CD8-positive, alpha-beta memory T cell (primary cell): ENCODE measurements at regions not wholly inside any gene's neighbourhood (a gene's known extent, or its start where the extent isn't known, plus 50 kb on each side); places are given as distances from the start of the nearest gene placed in this dataset.
A peak's percentile ranks its signal among the peaks of the same experiment; 100 is the strongest.

Experiments used
- CTCF ChIA-PET: fragments of 350-600 bp; sonication (Branson Sonifier 250); formaldehyde crosslinking; loops from one replicate; lab custom pipeline; 2021; ENCODE audit warnings: antibody characterized with exemption; lab: Charles Lee
- POLR2A ChIA-PET: fragments of 350-600 bp; sonication (Branson Sonifier 250); formaldehyde crosslinking; loops from one replicate; lab custom pipeline; 2021; ENCODE audit warnings: antibody characterized with exemption; lab: Charles Lee
- DNase-seq, 5 donors: peaks; one replicate each; pipeline versions ENCODE4 v3.0.0 to v3.0.0-alpha.2; 2020 to 2022; ENCODE audit warnings: mixed read lengths in 1 of 5
- H3K27ac ChIP-seq: one replicate; pipeline ENCODE4 v1.7.0; 2013; ENCODE audit warnings: low read depth, mild to moderate bottlenecking, low read length, moderate library complexity
- H3K27me3 ChIP-seq: 2 replicates; pipeline ENCODE4 v1.7.0; 2013; ENCODE audit warnings: low read length, mild to moderate bottlenecking; ENCODE audit not compliant: insufficient read depth, poor library complexity, severe bottlenecking
- H3K36me3 ChIP-seq: 2 replicates; pipeline ENCODE4 v1.7.0; 2013; ENCODE audit warnings: mild to moderate bottlenecking, low read length, moderate library complexity; ENCODE audit not compliant: insufficient read depth
- H3K4me1 ChIP-seq: 2 replicates; pipeline ENCODE4 v1.7.0; 2013; ENCODE audit warnings: mild to moderate bottlenecking, low read length, moderate library complexity; ENCODE audit not compliant: insufficient read depth
- H3K4me3 ChIP-seq: 2 replicates; pipeline ENCODE4 v1.7.0; 2013; ENCODE audit warnings: mild to moderate bottlenecking, low read length
- H3K9me3 ChIP-seq: 2 replicates; pipeline ENCODE4 v1.7.0; 2013; ENCODE audit warnings: mild to moderate bottlenecking, low read length
- H3K27ac Mint-ChIP-seq, 8 donors: one replicate each; pipeline ENCODE4 v1.8.0; 2020 to 2021; ENCODE audit warnings: mixed read lengths in 8 of 8, mild to moderate bottlenecking in 6 of 8, inconsistent platforms in 3 of 8, moderate library complexity in 3 of 8
- H3K27me3 Mint-ChIP-seq, 2 donors: one replicate each; pipeline ENCODE4 v1.8.0; 2020 to 2021; ENCODE audit warnings: mixed read lengths in 2 of 2, mild to moderate bottlenecking in 1 of 2, moderate library complexity in 1 of 2
- H3K36me3 Mint-ChIP-seq, 3 donors: one replicate each; pipeline ENCODE4 v1.8.0; 2020 to 2021; ENCODE audit warnings: mixed read lengths in 3 of 3, inconsistent platforms in 1 of 3, mild to moderate bottlenecking in 1 of 3
- H3K4me1 Mint-ChIP-seq, 3 donors: one replicate each; pipeline ENCODE4 v1.8.0; 2020 to 2021; ENCODE audit warnings: mixed read lengths in 3 of 3, inconsistent platforms in 1 of 3, mild to moderate bottlenecking in 1 of 3
- H3K4me3 Mint-ChIP-seq, 7 donors: one replicate each; pipeline ENCODE4 v1.8.0; 2020 to 2021; ENCODE audit warnings: mixed read lengths in 7 of 7, mild to moderate bottlenecking in 6 of 7, moderate library complexity in 4 of 7, inconsistent platforms in 2 of 7
- H3K9me3 Mint-ChIP-seq, 5 donors: one replicate each; pipeline ENCODE4 v1.8.0; 2020 to 2022; ENCODE audit warnings: mixed read lengths in 5 of 5, mild to moderate bottlenecking in 3 of 5, moderate library complexity in 2 of 5, inconsistent platforms in 1 of 5

- H3K4me3 Mint-ChIP-seq, result no peak overlapping the region
- H3K27me3 Mint-ChIP-seq, result no peaks in the 10 kb centered on the region
- peaks cover 85 to 96% (median 92%) of the 10 kb centered on the region in 3 donors for H3K4me1 Mint-ChIP-seq
- peaks cover 0 to 57% (median 10%) of the 10 kb centered on the region in 3 donors for H3K36me3 Mint-ChIP-seq
- no peaks in the 10 kb centered on the region for H3K9me3 ChIP-seq
- H3K9me3 Mint-ChIP-seq, result no peaks in the 10 kb centered on the region
- no peak overlapping the region for H3K27ac ChIP-seq
- H3K4me1 ChIP-seq, result peaks cover 48% of the 10 kb centered on the region
- no peak for DNase-seq
- H3K27ac Mint-ChIP-seq, result peak overlapping the region in 4 of 8 donors; percentile 60 to 90 (median 82)
- ChIA-PET POLR2A (no interaction called here), CTCF (no interaction called here)
- H3K4me3 ChIP-seq, result no peak overlapping the region
- peaks cover 10% of the 10 kb centered on the region for H3K36me3 ChIP-seq
- H3K27me3 ChIP-seq, result no peaks in the 10 kb centered on the region
Measured at GRCh38 chr13:73941752-73942151, 192.5 kb downstream of the KLF12 start.

DNA sequence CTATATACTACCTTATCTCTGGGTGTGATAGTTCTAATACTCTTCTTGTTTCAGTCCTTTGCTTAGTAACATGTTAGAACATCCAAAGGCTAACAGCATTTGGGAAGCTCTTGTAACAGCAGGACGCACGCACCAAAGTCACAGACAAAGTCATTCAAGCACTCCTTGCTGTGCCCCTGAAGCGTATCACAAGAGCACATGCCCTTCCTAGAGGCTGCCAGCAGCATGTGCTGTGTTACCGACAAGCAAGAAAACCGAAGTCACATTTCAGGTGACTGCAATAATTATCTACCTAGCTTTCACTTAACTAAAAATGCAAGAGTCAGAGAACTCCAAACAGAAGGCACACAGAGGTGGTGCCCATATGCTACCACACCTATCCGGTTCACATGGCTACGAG, 194.1 kb downstream of the KLF12 start:
- Mint-ChIP-seq H3K27ac (peak overlapping the region in 7 of 8 donors; percentile 6 to 79 (median 52)), H3K36me3 (peaks cover 3 to 69% (median 15%) of the 10 kb centered on the region in 3 donors), H3K9me3 (no peaks in the 10 kb centered on the region), H3K4me1 (peaks cover 78 to 96% (median 92%) of the 10 kb centered on the region in 3 donors), H3K4me3 (no peak overlapping the region), H3K27me3 (no peaks in the 10 kb centered on the region)
- Histone ChIP-seq H3K27me3 (no peaks in the 10 kb centered on the region), H3K27ac (no peak overlapping the region), H3K4me3 (no peak overlapping the region), H3K4me1 (peaks cover 36% of the 10 kb centered on the region), H3K9me3 (no peaks in the 10 kb centered on the region), H3K36me3 (peaks cover 10% of the 10 kb centered on the region)
- CTCF ChIA-PET, result interaction anchor here (1.1 to 1.3 kb wide), 2 partner anchors 104 to 115 kb away, joined by 3 read pairs; no protein-coding TSS in a partner anchor
- POLR2A ChIA-PET, result no interaction called here
- no peak for DNase-seq

DNA sequence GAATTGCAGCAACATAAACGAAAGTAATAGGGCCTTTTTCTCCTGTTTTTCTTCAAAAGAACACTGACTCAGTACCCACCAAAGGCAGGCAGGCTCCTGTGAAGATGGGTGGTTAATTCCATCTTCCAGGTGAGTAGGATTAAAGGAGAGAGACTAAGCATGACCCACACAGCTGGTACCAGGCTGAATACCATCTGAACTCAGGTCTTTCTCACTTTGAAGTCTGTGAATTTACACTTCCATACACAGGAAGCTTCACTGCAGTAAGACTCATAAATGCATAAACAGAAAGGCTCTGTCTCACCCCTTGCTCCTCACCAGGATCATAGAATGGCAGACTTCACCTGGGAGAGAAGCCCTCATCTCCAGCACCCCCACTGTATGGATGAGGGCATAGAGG, 194.6 kb downstream of the KLF12 start:
- peaks cover 76 to 94% (median 93%) of the 10 kb centered on the region in 3 donors for H3K4me1 Mint-ChIP-seq
- Histone ChIP-seq H3K27ac (no peak overlapping the region), H3K9me3 (no peaks in the 10 kb centered on the region), H3K4me3 (no peak overlapping the region), H3K4me1 (peaks cover 36% of the 10 kb centered on the region), H3K36me3 (peaks cover 10% of the 10 kb centered on the region), H3K27me3 (no peaks in the 10 kb centered on the region)
- POLR2A ChIA-PET, result no interaction called here
- CTCF ChIA-PET, result interaction anchor here (1.0 to 1.3 kb wide), 3 partner anchors 13 to 116 kb away, joined by 3 read pairs; no protein-coding TSS in a partner anchor
- peaks cover 3 to 69% (median 15%) of the 10 kb centered on the region in 3 donors for H3K36me3 Mint-ChIP-seq
- peak overlapping the region in 4 of 7 donors; percentile 3 to 52 (median 13) for H3K4me3 Mint-ChIP-seq
- peak overlapping the region; percentile 12 to 91 (median 60) for H3K27ac Mint-ChIP-seq
- H3K27me3 Mint-ChIP-seq, result no peaks in the 10 kb centered on the region
- no peaks in the 10 kb centered on the region for H3K9me3 Mint-ChIP-seq
- DNase-seq, result no peak

DNA sequence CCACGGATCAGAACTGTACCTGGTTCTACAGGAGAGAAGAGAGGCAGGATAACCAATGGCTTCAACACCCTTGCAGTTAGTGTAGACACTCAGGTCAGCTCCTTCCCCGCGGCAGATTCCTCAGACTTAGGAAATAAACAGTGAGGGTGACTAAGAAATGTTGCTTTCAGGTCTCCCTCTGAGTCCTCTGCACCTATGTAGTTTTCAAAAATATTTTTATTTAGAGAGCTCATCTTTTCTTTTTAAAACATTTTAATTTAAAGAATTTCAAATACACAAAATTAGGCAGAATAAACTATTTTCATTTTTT, 195.2 kb downstream of the KLF12 start:
- H3K36me3 ChIP-seq, result peaks cover 10% of the 10 kb centered on the region
- H3K4me1 Mint-ChIP-seq, result peaks cover 76 to 94% (median 93%) of the 10 kb centered on the region in 3 donors

DNA sequence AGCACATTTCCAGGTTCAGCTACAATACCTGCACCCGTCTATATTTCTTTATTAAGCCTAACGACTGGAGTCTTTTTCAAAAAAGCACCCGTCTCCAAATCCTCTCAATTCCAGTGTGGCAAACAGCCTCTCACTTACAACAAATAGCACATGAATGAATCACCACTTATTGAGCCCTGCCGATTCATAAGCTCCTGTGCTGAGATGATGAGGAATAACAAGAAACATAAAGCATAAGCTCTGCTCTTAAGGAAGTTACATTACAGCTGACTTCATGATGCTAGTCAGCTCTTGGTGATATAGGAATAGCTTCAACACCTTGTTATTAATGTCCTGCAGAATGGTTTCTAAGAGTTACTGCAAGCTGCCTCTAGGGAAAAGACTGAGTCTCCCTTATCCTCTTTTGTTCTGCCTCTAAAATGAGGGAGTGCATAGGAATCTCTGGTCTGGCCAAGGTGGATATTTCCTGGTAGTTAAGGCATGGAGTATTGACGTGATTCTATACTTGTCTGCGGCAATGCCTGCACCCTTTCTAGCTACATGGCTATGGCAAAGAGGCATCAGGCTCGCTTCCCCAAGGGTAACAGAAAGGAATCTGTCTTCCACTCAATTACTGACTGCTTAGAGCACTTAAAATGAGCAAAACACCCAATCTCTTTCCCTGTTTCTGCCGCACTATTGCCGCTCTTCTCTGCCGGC, 195.7 kb downstream of the KLF12 start:
- peaks cover 76 to 94% (median 93%) of the 10 kb centered on the region in 3 donors for H3K4me1 Mint-ChIP-seq
- H3K27me3 Mint-ChIP-seq, result no peaks in the 10 kb centered on the region
- H3K4me3 Mint-ChIP-seq, result peak overlapping the region in 1 of 7 donors; percentile 23
- POLR2A ChIA-PET, result interaction anchor here (0.6 kb wide), 1 partner anchor 31 kb away, joined by 4 read pairs; no protein-coding TSS in a partner anchor
- no peak overlapping the region for H3K27ac ChIP-seq
- H3K9me3 ChIP-seq, result no peaks in the 10 kb centered on the region
- H3K36me3 Mint-ChIP-seq, result peaks cover 3 to 74% (median 15%) of the 10 kb centered on the region in 3 donors
- no peak overlapping the region for H3K4me3 ChIP-seq
- H3K36me3 ChIP-seq, result peaks cover 10% of the 10 kb centered on the region
- H3K27ac Mint-ChIP-seq, result peak overlapping the region in 1 of 8 donors; percentile 53
- H3K4me1 ChIP-seq, result peaks cover 33% of the 10 kb centered on the region
- no peaks in the 10 kb centered on the region for H3K9me3 Mint-ChIP-seq
- CTCF ChIA-PET, result interaction anchor here (0.6 to 1.1 kb wide), 3 partner anchors 9 to 348 kb away, joined by 3 to 4 read pairs (median 3); no protein-coding TSS in a partner anchor
- DNase-seq, result no peak
- no peaks in the 10 kb centered on the region for H3K27me3 ChIP-seq

More for the DNA sequence above, 195.2 kb downstream of the KLF12 start:
- ChIA-PET POLR2A (no interaction called here), CTCF (interaction anchor here (0.6 to 1.3 kb wide), 4 partner anchors 9 to 348 kb away, joined by 3 to 4 read pairs (median 3); no protein-coding TSS in a partner anchor)
- Mint-ChIP-seq H3K27me3 (no peaks in the 10 kb centered on the region), H3K27ac (no peak overlapping the region), H3K4me3 (peak overlapping the region in 1 of 7 donors; percentile 23), H3K9me3 (no peaks in the 10 kb centered on the region), H3K36me3 (peaks cover 3 to 72% (median 15%) of the 10 kb centered on the region in 3 donors)
- H3K27ac ChIP-seq, result no peak overlapping the region
- no peaks in the 10 kb centered on the region for H3K9me3 ChIP-seq
- H3K4me3 ChIP-seq, result no peak overlapping the region
- no peaks in the 10 kb centered on the region for H3K27me3 ChIP-seq
- peaks cover 39% of the 10 kb centered on the region for H3K4me1 ChIP-seq
- no peak for DNase-seq

- H3K27ac Mint-ChIP-seq, result peak overlapping the region in 2 of 8 donors; percentile 10 to 23
- H3K4me1 ChIP-seq, result peaks cover 25% of the 10 kb centered on the region
- H3K36me3 Mint-ChIP-seq, result peaks cover 3 to 66% (median 13%) of the 10 kb centered on the region in 3 donors
- H3K4me3 Mint-ChIP-seq, result no peak overlapping the region
- no peaks in the 10 kb centered on the region for H3K27me3 ChIP-seq
- H3K27ac ChIP-seq, result no peak overlapping the region
- ChIA-PET CTCF (no interaction called here), POLR2A (interaction anchor here (0.5 kb wide), 1 partner anchor 62 kb away, joined by 3 read pairs; no protein-coding TSS in a partner anchor)
- no peaks in the 10 kb centered on the region for H3K27me3 Mint-ChIP-seq
- no peaks in the 10 kb centered on the region for H3K9me3 Mint-ChIP-seq
- peaks cover 7% of the 10 kb centered on the region for H3K36me3 ChIP-seq
- H3K4me1 Mint-ChIP-seq, result peaks cover 73 to 94% (median 93%) of the 10 kb centered on the region in 3 donors
- DNase-seq, result no peak
- no peaks in the 10 kb centered on the region for H3K9me3 ChIP-seq
- no peak overlapping the region for H3K4me3 ChIP-seq
Measured at GRCh38 chr13:73937441-73937840, 196.8 kb downstream of the KLF12 start.

DNA sequence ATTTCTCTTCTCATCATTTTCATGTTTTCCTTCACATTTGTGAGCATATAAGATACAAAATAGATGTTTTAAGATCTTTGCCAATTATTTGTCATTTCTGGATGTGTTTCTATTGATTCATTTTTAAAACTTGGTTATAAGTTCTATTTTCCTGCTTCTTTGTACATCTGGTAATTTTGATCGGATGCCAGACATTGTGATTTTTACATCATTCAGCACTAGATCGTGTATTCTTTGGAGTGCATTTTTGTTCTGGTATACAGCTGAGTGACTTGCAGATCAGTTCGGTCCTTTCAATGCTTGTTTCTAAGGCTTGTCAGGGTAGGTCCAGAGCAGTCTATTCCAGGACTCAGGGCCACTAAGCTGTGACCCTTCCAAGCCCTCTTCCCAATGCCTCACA, 198.2 kb downstream of the KLF12 start:
- ChIA-PET POLR2A (no interaction called here), CTCF (no interaction called here)
- DNase-seq, result no peak
- H3K4me1 Mint-ChIP-seq, result peaks cover 66 to 90% (median 84%) of the 10 kb centered on the region in 3 donors
- H3K9me3 ChIP-seq, result no peaks in the 10 kb centered on the region
- H3K27ac Mint-ChIP-seq, result peak overlapping the region in 1 of 8 donors; percentile 11
- peaks cover 5% of the 10 kb centered on the region for H3K36me3 ChIP-seq
- no peaks in the 10 kb centered on the region for H3K27me3 Mint-ChIP-seq
- H3K4me3 ChIP-seq, result no peak overlapping the region
- H3K36me3 Mint-ChIP-seq, result peaks cover 3 to 58% (median 7%) of the 10 kb centered on the region in 3 donors
- no peak overlapping the region for H3K27ac ChIP-seq
- no peaks in the 10 kb centered on the region for H3K9me3 Mint-ChIP-seq
- no peaks in the 10 kb centered on the region for H3K27me3 ChIP-seq
- H3K4me3 Mint-ChIP-seq, result no peak overlapping the region
- peaks cover 23% of the 10 kb centered on the region for H3K4me1 ChIP-seq

DNA sequence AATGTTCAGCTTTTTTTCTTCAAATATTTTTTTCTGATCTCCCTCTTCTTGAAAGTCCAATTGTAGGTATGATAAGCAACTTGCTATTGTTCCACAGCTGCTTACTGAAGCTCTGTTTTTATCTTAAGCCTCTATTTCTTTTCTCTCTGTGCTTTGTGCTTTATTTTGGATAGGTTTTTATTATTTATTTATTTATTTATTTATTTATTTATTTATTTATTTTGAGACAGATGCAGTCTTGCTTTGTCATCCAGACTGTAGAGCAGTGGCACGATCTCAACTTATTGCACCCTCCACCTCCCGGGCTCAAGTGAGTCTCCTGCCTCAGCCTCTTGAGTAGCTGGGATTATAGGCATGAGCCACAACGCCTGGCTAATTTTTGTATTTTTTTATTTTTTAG, 199.4 kb downstream of the KLF12 start:
- Mint-ChIP-seq H3K27me3 (no peaks in the 10 kb centered on the region), H3K9me3 (no peaks in the 10 kb centered on the region), H3K4me3 (no peak overlapping the region), H3K4me1 (peaks cover 57 to 87% (median 80%) of the 10 kb centered on the region in 3 donors), H3K27ac (peak overlapping the region in 1 of 8 donors; percentile 5), H3K36me3 (peaks cover 3 to 52% (median 8%) of the 10 kb centered on the region in 3 donors)
- H3K4me1 ChIP-seq, result peaks cover 13% of the 10 kb centered on the region
- POLR2A ChIA-PET, result no interaction called here
- H3K4me3 ChIP-seq, result no peak overlapping the region
- H3K36me3 ChIP-seq, result peaks cover 5% of the 10 kb centered on the region
- H3K27ac ChIP-seq, result no peak overlapping the region
- no peaks in the 10 kb centered on the region for H3K9me3 ChIP-seq
- H3K27me3 ChIP-seq, result no peaks in the 10 kb centered on the region
- CTCF ChIA-PET, result no interaction called here
- DNase-seq, result no peak
